Renal pelvis (tissue), 1 donor: ENCODE measurements at regions not wholly inside any gene's neighbourhood (a gene's known extent, or its start where the extent isn't known, plus 50 kb on each side); places are given as distances from the start of the nearest gene placed in this dataset.
"Not testable (repeated sequence)": the region's sequence is repeated elsewhere in the genome, so short reads cannot be mapped to it uniquely, and the experiment has no call there.

ENCODE experiments used
- DNase-seq: peaks from one replicate; pipeline ENCODE4 v3.0.0-alpha.2; 2013

- DNase-seq, result no peak
These were observed 68.3 kb downstream of the DYRK2 start for GRCh38 chr12:67716817-67717216.

- not testable (repeated sequence) for DNase-seq
These were observed 70.8 kb downstream of the DYRK2 start for GRCh38 chr12:67719303-67719702.

GRCh38 chr12:67720351-67720856 lies 71.9 kb downstream of the DYRK2 start:
- DNase-seq, result peak; percentile 47

GRCh38 chr12:67721248-67721647 lies 72.7 kb downstream of the DYRK2 start:
- DNase-seq, result no peak

- no peak for DNase-seq
These were observed 73.8 kb downstream of the DYRK2 start for GRCh38 chr12:67722296-67722695.

GRCh38 chr12:67726868-67727267 lies 78.3 kb downstream of the DYRK2 start:
- DNase-seq, result no peak

- DNase-seq, result peak; percentile 20
These were observed 79.4 kb downstream of the DYRK2 start for GRCh38 chr12:67727702-67728666.

GRCh38 chr12:67732857-67733256 lies 84.3 kb downstream of the DYRK2 start:
- DNase-seq, result no peak

- DNase-seq, result no peak
These were observed 87.3 kb downstream of the DYRK2 start for GRCh38 chr12:67735868-67736267.

- no peak for DNase-seq
These were observed 92.2 kb downstream of the DYRK2 start for GRCh38 chr12:67740711-67741110.

- DNase-seq, result no peak
These were observed 92.7 kb downstream of the DYRK2 start for GRCh38 chr12:67741270-67741669.

GRCh38 chr12:67742461-67742860 lies 93.9 kb downstream of the DYRK2 start:
- no peak for DNase-seq

GRCh38 chr12:67747869-67748742 lies 99.6 kb downstream of the DYRK2 start:
- no peak for DNase-seq

- DNase-seq, result no peak
These were observed 100.1 kb downstream of the DYRK2 start for GRCh38 chr12:67748743-67749040.

GRCh38 chr12:67750513-67751183 lies 102.1 kb downstream of the DYRK2 start:
- no peak for DNase-seq

GRCh38 chr12:67751381-67751928 lies 102.9 kb downstream of the DYRK2 start:
- DNase-seq, result no peak

GRCh38 chr12:67752226-67752732 lies 103.7 kb downstream of the DYRK2 start:
- DNase-seq, result no peak

- no peak for DNase-seq
These were observed 106.6 kb downstream of the DYRK2 start for GRCh38 chr12:67754933-67755697.

- DNase-seq, result no peak
These were observed 109.1 kb downstream of the DYRK2 start for GRCh38 chr12:67757651-67758050.

- DNase-seq, result no peak
These were observed 109.6 kb downstream of the DYRK2 start for GRCh38 chr12:67758119-67758518.

GRCh38 chr12:67758521-67758920 lies 110.0 kb downstream of the DYRK2 start:
- DNase-seq, result no peak
